ENCODE measurements at regions not wholly inside any gene's neighbourhood (a gene's known extent, or its start where the extent isn't known, plus 50 kb on each side); places are given as distances from the start of the nearest gene placed in this dataset.

GRCh38 chr11:43555816-43556611 lies 124.5 kb upstream of the HSD17B12 start:
- peaks cover 40% of the 10 kb centered on the region for H3K4me1 Mint-ChIP-seq (ENCODE audit: low read depth, unreplicated experiment)
- peaks cover 74% of the 10 kb centered on the region for H3K27me3 ChIP-seq (ENCODE audit: insufficient read depth, low read length)
- no peaks in the 10 kb centered on the region for H4K20me1 ChIP-seq (ENCODE audit: insufficient read depth, low read length)
- no peaks in the 10 kb centered on the region for H3K79me2 ChIP-seq (ENCODE audit: insufficient read depth, low read length)
- H3K9ac ChIP-seq (ENCODE audit: low read length) = no peak overlapping the region
- peak overlapping the region; percentile 56 for H3K4me2 ChIP-seq (ENCODE audit: low read length)
- peaks cover 2% of the 10 kb centered on the region for H3K36me3 Mint-ChIP-seq (ENCODE audit: low read depth, unreplicated experiment)
- no peaks in the 10 kb centered on the region for H3K9me3 Mint-ChIP-seq (ENCODE audit: unreplicated experiment)
- H3K36me3 ChIP-seq (ENCODE audit: insufficient read depth, low read length) = no peaks in the 10 kb centered on the region
- peak; percentile 19 for DNase-seq (ENCODE audit: low read depth)
- H3K4me3 ChIP-seq (ENCODE audit: insufficient read depth, low read depth, low read length) = no peak overlapping the region
- H3K4me1 ChIP-seq (ENCODE audit: insufficient read depth, low read length) = no peaks in the 10 kb centered on the region
- H3K9me3 ChIP-seq (ENCODE audit: insufficient read depth, low read depth, low read length) = no peaks in the 10 kb centered on the region
- H3K4me3 Mint-ChIP-seq (ENCODE audit: unreplicated experiment) = no peak overlapping the region
- H3K27ac Mint-ChIP-seq (ENCODE audit: unreplicated experiment) = no peak overlapping the region
- FAIRE-seq = no peak
- no peak for TF ChIP-seq EZH2 (IDR thresholded peaks at IDR 0.05; ENCODE audit: insufficient read depth, low read length)
- TF ChIP-seq, protein P1, sequence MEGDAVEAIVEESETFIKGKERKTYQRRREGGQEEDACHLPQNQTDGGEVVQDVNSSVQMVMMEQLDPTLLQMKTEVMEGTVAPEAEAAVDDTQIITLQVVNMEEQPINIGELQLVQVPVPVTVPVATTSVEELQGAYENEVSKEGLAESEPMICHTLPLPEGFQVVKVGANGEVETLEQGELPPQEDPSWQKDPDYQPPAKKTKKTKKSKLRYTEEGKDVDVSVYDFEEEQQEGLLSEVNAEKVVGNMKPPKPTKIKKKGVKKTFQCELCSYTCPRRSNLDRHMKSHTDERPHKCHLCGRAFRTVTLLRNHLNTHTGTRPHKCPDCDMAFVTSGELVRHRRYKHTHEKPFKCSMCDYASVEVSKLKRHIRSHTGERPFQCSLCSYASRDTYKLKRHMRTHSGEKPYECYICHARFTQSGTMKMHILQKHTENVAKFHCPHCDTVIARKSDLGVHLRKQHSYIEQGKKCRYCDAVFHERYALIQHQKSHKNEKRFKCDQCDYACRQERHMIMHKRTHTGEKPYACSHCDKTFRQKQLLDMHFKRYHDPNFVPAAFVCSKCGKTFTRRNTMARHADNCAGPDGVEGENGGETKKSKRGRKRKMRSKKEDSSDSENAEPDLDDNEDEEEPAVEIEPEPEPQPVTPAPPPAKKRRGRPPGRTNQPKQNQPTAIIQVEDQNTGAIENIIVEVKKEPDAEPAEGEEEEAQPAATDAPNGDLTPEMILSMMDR (IDR thresholded peaks at IDR 0.05; ENCODE audit: insufficient read depth, low read depth, low read length) = no peak
- H3K27me3 Mint-ChIP-seq (ENCODE audit: low read depth, unreplicated experiment) = peaks cover 27% of the 10 kb centered on the region
- no peak overlapping the region for H2AFZ ChIP-seq (ENCODE audit: low read depth, low read length)
- no peak overlapping the region for H3K27ac ChIP-seq (ENCODE audit: low read depth, low read length)

DNA sequence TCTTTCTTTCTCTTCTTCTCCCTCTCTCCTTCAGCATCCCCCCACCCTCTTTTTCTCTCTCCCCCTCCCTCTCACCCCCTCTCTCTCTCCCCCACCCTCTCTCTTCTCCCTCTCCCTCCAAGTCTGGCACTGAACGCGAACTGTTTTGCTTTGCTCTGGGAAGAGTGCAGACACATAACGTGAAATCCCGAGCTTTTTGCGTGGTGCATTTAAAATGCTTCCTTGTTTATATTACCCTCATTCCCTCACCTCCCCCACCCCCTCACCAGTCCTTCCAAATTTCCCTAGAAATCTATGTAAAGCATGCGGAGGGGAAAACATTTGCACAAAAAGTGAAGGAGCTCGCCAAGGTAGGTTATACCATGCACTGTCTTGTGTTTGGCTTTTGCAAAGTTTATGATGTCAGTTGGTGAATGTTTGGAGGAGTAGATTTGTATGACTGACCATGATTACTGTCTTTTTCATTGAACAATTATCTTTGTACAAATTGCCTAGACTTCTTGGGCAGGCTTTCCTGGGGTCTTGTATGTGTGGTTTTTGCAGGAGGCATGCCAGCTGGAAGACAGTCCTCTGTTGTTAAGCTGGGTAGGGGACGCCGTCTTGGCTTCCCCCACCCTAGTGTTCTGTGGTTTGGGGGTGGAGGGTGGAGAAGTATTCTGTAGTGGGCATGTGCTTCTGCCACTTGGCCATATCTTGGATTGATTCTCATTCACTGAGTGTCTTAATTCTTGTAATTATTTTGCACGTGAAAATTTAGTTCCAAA lies 123.7 kb upstream of the HSD17B12 start:
- FAIRE-seq (no peak), DNase-seq (ENCODE audit: low read depth) (no peak)
- TF ChIP-seq EZH2 (IDR thresholded peaks at IDR 0.05; ENCODE audit: insufficient read depth, low read length) = no peak
- TF ChIP-seq, protein P1 (IDR thresholded peaks at IDR 0.05; ENCODE audit: insufficient read depth, low read depth, low read length) = no peak
- no peaks in the 10 kb centered on the region for H4K20me1 ChIP-seq (ENCODE audit: insufficient read depth, low read length)
- H3K79me2 ChIP-seq (ENCODE audit: insufficient read depth, low read length) = no peaks in the 10 kb centered on the region
- Mint-ChIP-seq H3K4me3 (ENCODE audit: unreplicated experiment) (peak overlapping the region; percentile 13), H3K27ac (ENCODE audit: unreplicated experiment) (no peak overlapping the region), H3K4me1 (ENCODE audit: low read depth, unreplicated experiment) (peaks cover 40% of the 10 kb centered on the region), H3K27me3 (ENCODE audit: low read depth, unreplicated experiment) (peaks cover 27% of the 10 kb centered on the region), H3K36me3 (ENCODE audit: low read depth, unreplicated experiment) (peaks cover 2% of the 10 kb centered on the region), H3K9me3 (ENCODE audit: unreplicated experiment) (no peaks in the 10 kb centered on the region)
- H3K9ac ChIP-seq (ENCODE audit: low read length) = no peak overlapping the region
- no peaks in the 10 kb centered on the region for H3K36me3 ChIP-seq (ENCODE audit: insufficient read depth, low read length)
- H3K9me3 ChIP-seq (ENCODE audit: insufficient read depth, low read depth, low read length) = no peaks in the 10 kb centered on the region
- peak overlapping the region; percentile 29 for H3K4me2 ChIP-seq (ENCODE audit: low read length)
- H2AFZ ChIP-seq (ENCODE audit: low read depth, low read length) = no peak overlapping the region
- H3K4me3 ChIP-seq (ENCODE audit: insufficient read depth, low read depth, low read length) = no peak overlapping the region
- H3K4me1 ChIP-seq (ENCODE audit: insufficient read depth, low read length) = no peaks in the 10 kb centered on the region
- H3K27me3 ChIP-seq (ENCODE audit: insufficient read depth, low read length) = peaks cover 76% of the 10 kb centered on the region
- no peak overlapping the region for H3K27ac ChIP-seq (ENCODE audit: low read depth, low read length)
